ENCODE measurements at regions not wholly inside any gene's neighbourhood (a gene's known extent, or its start where the extent isn't known, plus 50 kb on each side); places are given as distances from the start of the nearest gene placed in this dataset.

DNA sequence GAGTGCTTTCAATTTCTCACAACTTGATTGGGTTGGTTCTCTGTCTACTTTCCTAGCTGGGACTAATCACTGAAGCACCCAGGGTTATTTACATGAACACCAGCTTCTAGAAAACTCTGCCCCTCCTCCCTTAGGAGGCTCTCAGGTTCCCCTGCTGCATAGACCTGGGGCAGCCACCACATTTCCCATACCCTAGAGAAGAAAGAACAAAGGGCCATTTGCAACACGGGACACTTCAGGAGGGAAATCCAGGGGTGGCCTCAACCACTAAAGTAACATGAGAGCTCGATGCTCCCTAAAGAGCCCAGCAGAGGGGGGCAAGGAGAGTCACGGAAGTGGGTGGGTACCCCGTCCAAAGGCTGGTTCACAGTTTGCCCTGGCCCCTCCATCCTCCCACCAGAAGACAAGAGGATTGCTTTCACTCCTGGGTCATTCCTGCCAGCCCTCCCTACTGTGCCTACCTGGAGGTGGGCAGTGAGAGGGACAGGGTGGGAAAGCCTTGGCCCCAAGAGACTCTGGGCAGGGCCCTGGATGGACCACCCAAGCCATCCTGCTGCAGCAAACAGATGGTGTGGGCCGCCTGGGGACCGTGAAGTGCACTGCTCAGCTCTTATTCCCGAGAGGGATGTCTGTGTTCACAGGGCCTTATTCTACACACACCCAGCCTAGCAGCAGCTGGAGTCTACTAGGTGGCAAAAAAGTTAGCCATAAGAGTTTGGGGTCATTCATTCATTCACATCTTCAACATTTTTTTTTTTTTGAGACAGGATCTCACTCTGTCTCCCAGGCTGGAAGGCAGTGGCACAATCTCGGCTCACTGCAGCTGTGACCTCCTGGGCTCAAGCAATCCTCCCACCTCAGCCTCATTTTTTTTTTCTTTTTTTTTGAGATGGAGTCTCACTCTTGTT, 392.1 kb downstream of the SOX9 start:
- Histone ChIP-seq H3K36me3 (no peaks in the 10 kb centered on the region), H3K4me1 (peaks cover 41% of the 10 kb centered on the region), H3K27me3 (no peaks in the 10 kb centered on the region), H3K9me3 (no peaks in the 10 kb centered on the region), H3K4me3 (ENCODE audit: low read depth, low read length) (no peak overlapping the region)
- DNase-seq = peak; percentile 49
- TF ChIP-seq, protein P1, sequence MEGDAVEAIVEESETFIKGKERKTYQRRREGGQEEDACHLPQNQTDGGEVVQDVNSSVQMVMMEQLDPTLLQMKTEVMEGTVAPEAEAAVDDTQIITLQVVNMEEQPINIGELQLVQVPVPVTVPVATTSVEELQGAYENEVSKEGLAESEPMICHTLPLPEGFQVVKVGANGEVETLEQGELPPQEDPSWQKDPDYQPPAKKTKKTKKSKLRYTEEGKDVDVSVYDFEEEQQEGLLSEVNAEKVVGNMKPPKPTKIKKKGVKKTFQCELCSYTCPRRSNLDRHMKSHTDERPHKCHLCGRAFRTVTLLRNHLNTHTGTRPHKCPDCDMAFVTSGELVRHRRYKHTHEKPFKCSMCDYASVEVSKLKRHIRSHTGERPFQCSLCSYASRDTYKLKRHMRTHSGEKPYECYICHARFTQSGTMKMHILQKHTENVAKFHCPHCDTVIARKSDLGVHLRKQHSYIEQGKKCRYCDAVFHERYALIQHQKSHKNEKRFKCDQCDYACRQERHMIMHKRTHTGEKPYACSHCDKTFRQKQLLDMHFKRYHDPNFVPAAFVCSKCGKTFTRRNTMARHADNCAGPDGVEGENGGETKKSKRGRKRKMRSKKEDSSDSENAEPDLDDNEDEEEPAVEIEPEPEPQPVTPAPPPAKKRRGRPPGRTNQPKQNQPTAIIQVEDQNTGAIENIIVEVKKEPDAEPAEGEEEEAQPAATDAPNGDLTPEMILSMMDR (IDR thresholded peaks at IDR 0.05; ENCODE audit: low read depth, low read length) = peak; percentile 15

DNA sequence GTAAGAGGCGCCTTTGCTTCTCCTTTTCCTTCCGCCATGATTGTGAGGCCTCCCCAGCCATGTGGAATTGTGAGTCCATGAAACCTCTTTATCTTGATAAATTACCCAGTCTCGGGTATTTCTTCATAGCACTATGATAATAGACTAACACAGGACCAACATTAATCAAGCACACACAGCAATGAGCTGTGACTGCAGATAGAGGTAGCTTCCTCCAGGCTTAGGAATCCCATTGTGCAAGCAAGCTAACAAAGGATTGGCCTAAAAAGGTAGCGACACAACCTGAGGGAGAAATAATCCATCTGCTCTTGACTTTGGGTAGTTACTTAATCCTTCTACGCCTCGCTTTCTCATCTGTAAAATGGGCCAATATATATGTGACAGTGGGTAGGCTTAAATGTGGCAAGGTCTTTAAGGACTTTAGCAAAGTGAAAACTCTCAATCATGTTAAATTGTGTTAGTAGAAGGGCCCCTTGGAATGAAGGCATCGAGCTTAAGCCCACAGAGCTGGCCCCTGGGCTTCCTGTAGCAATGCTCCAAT, 393.6 kb downstream of the SOX9 start:
- H3K4me1 ChIP-seq = peaks cover 56% of the 10 kb centered on the region
- TF ChIP-seq, protein P1 (IDR thresholded peaks at IDR 0.05; ENCODE audit: low read depth, low read length) = no peak
- no peaks in the 10 kb centered on the region for H3K27me3 ChIP-seq
- no peak for DNase-seq
- H3K36me3 ChIP-seq = no peaks in the 10 kb centered on the region
- H3K9me3 ChIP-seq = no peaks in the 10 kb centered on the region
- H3K4me3 ChIP-seq (ENCODE audit: low read depth, low read length) = no peak overlapping the region

DNA sequence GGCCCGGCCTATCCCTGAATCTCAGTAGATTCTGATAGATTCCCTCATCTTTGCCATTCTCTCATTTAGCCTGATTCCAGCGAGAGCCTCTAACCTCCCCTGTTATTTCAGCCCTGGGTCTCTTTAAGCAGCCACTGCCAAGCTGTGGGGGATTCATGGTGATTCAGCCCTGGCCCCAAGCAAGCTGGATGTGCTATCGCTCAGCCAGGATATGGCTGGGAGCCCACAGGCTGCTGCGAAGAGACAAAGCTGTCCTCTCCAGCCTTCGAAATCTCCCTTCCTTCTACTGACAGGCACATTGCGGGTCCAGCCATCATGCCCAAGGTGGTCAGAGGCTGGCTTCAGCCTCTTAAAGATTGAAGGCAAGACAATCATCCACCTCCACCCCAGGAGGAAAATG, 394.1 kb downstream of the SOX9 start:
- H3K4me1 ChIP-seq = peaks cover 57% of the 10 kb centered on the region
- H3K9me3 ChIP-seq = no peaks in the 10 kb centered on the region
- H3K27me3 ChIP-seq = no peaks in the 10 kb centered on the region
- no peaks in the 10 kb centered on the region for H3K36me3 ChIP-seq
- peak; percentile 51 for DNase-seq
- H3K4me3 ChIP-seq (ENCODE audit: low read depth, low read length) = peak overlapping the region; percentile 1; the same call in 1 of the 2 replicates
- TF ChIP-seq, protein P1 (IDR thresholded peaks at IDR 0.05; ENCODE audit: low read depth, low read length) = no peak

DNA sequence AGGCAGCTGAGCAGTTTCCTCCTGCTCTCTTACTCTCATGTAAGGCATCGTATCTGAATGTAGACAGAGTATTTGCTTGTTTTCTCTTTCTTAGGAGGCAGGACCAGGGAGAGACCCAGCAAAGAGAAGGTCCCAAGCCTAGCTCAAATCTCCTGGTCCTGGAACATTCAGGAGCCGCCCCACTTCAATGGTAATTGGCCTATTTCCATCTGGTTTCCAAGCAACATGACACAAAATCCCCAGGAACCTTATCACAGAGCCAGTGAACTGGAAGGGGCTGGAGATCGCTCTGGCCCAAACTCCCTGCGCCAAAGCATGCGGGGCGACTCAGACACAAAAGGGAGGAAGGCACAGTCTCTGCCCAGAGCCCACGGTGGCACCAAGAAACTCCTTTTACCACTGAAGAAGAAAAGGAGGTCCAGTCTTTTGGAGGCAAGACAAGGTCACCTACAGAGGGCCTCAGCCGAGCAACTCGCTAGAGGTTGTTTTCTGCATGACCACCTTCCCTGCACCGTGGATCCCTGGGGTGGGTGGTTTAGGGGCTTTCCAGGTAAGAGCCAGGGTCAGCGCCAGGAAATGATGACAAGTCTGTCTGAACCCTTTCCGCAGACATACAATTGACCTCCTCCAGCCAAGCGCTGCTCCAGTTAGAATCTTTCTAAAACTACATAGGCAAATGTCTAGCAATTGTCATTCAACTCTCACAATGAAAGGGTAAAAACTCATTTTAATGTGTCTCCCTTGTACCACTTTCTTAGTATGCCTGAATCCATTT, 394.7 kb downstream of the SOX9 start:
- peak overlapping the region; percentile 15 for H3K4me3 ChIP-seq (ENCODE audit: low read depth, low read length)
- TF ChIP-seq, protein P1 (IDR thresholded peaks at IDR 0.05; ENCODE audit: low read depth, low read length) = no peak
- peaks cover 57% of the 10 kb centered on the region for H3K4me1 ChIP-seq
- H3K36me3 ChIP-seq = no peaks in the 10 kb centered on the region
- H3K9me3 ChIP-seq = no peaks in the 10 kb centered on the region
- no peaks in the 10 kb centered on the region for H3K27me3 ChIP-seq
- peak; percentile 63 for DNase-seq

DNA sequence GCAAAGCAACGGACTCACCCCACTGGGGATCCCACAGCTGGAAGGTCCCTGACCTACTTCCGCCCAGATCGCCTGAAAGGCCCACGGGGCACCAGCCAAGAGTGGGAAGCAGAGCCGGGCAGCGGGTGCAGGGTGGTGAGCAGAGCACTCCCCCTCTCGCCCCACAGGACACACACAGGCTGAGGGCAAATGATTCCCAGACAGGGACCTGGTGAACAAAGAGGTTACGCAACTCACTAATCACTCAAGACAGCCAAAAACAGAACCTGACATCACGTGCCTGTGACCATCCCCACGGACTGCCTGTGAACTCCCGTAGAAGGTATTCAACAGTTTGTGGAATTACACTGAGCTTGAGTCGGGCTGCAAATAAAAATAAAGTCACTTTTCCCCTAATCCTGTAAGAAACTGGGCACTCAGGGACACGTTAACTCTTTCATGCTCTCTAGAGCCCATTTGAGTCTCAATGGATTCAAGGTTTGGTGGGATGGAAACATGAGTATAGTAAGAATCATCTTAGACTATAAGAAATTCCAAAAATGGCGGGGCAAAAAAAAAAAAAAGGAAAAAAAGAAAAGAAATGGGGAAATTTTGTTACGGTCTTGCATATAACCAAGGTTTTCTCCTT, 396.1 kb downstream of the SOX9 start:
- no peaks in the 10 kb centered on the region for H3K9me3 ChIP-seq
- H3K4me3 ChIP-seq (ENCODE audit: low read depth, low read length) = peak overlapping the region; percentile 42
- no peaks in the 10 kb centered on the region for H3K36me3 ChIP-seq
- peak; percentile 76 for DNase-seq
- TF ChIP-seq, protein P1 (IDR thresholded peaks at IDR 0.05; ENCODE audit: low read depth, low read length) = peak; percentile 55
- H3K4me1 ChIP-seq = peaks cover 57% of the 10 kb centered on the region
- H3K27me3 ChIP-seq = no peaks in the 10 kb centered on the region

Measured in BE2C (cell line).